ENCODE measurements at regions not wholly inside any gene's neighbourhood (a gene's known extent, or its start where the extent isn't known, plus 50 kb on each side); places are given as distances from the start of the nearest gene placed in this dataset.

DNA sequence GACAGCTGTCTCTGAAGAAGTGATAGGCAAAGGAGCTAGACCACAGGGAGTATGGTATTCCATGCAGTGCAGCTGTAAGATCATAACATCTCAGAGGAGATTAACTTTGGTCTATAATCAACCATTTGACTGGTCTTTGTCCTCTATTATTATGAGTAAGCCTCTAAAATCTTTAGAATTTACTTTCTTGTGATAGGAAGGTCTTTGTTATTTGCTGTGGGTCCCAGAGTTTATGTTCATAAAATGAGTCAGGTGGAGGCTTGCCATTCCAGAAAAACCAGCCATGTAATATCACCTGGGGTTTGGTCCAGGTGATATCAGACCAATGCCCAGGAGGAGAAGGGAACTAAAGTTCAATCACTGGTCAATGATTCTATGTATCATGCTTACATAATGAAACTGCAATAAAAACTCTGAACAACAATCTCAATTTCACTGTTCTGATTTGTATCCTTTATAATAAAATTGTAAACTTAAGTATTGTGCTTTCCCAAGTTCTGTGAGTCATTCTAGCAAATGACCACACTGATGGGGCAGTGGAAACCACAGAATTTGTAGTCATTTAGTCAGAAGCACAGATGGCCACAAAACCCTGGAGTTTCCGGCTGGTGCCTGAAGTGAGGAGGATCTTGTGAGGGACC, 239.6 kb upstream of the TRAM1L1 start:
- intact Hi-C loops (cut with DNase I) = no loop called here
- DNase-seq = no peak

DNA sequence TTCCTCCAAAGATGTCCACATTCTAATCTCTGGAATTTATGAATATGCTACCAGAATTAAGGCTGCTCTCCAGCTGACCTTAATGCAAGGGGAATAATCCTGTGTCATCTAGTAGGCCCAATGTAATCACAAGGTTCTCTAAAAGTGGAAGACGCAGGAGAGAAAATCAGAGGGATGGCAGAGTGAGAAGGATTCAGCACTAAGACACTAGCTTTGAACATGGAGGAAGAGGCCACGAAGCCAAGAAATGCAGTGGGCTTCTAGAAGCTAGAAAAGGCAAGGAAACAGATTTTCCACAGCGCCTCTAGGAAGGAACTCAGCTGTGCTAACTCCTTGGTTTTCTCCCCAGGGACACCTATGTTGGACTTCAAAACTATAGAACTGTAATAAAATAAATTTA, 240.7 kb upstream of the TRAM1L1 start:
- DNase-seq = no peak
- intact Hi-C loops (cut with DNase I) = no loop called here

DNA sequence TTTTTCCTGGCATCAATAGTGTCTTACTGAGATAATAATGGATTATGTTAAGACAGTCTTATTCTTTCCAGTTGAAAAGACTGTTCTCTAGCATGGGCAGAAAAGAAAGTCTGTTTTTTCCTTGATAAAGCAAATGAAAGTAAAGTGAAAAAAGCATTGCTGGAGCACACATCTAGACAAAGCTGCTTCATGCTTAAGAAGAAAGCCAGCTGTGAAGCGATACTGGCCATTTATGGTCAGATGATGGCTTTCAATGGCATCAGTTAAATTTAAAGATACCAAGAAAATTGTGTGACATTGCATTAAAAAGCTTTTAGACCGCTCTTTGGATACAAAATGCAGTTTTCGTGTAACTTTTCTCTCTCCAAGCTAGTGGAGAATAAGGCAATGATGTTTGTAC, 242.1 kb upstream of the TRAM1L1 start:
- intact Hi-C loops (cut with DNase I) = no loop called here
- no peak for DNase-seq

DNA sequence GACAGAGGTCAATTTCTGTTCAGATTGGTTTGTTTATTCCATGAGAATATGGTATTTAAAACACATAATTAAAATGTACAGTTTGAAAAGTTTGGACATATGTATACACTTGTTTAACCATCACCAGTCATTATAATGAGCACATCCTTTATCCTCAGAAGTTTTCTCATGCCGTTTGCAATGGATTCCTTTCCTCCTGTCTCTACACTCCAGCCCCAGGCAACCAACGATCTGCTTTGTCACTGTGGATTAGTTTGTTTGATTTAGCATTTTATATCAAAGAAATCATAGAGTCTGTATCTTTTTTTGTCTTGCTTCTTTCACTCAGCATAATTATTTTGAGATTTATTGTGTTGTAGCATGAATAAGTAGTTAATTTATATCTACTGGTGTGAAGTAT, 243.0 kb upstream of the TRAM1L1 start:
- no peak for DNase-seq

DNA sequence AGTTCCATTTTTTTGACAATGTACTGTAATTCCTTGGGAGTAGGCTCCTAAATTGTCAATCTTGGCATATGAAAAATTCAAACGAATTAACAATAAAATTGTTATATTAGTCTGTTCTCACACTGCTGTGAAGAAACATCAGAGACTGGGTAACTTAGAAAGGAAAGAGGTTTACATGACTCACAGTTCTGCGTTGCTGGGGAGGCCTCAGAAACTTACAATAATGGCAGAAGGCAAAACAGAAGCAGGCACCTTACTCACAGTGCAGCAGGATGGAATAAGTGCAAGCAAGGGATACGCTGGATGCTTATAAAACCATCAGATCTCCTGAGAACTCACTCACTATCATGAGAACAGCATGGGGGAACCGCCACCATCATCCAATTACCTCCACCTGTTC, 246.4 kb upstream of the TRAM1L1 start:
- intact Hi-C loops (cut with DNase I) = no loop called here
- DNase-seq = no peak

More for the DNA sequence above, 243.0 kb upstream of the TRAM1L1 start:
- intact Hi-C loops (cut with DNase I) = no loop called here

DNA sequence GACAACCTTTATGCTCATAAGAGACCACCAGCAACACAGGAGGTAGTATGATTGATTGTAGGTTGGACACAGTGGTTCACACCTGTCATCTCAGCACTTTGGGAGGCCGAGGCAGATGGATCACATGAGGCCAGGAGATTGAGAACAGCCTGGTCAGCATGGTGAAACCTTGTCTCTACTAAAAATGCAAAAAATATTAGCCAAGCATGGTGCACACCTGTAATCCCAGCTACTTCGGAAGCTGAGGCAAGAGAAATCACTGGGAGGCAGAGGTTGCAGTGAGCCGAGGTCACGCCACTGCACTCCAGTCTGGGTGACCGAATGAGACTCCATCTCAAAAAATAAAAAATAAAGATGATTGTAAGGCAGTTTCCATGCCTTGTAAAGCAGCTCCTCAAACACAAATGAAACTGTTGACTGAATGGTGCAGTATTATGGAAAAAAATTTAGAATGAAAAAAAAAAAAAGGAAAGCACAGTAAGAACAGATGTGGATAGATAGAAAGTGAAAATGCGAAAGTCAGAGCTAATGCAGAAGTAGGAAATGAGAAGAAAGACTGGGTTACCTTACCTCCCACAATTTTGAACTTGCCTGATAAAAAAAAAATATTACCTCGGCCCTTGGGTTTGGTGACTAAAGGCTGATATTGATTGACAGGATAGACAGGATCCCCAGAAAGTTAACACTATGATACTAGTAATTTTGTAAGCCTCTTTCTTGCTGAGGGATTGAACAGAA, 249.2 kb upstream of the TRAM1L1 start:
- no peak for DNase-seq
- intact Hi-C loops (cut with DNase I) = no loop called here

DNA sequence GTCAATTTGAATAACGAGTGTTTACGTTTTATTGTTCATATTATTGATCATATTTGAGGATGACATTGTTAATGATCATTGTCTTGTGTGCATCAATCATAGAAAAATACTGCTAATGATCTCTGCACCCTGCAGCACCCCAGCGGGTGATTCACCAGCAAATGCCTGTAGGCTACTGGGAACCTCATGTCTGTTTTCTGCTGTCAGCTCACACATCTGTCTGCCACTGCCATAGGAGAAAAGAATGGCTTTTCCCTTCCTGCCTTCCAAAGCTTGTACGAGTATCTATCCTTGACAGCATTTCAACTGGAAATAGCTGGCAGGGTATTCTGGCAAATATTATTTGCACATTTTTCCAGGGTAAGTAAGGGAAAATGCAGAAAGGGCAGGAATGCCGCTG, 272.1 kb upstream of the TRAM1L1 start:
- no peak for DNase-seq
- intact Hi-C loops (cut with DNase I) = no loop called here

DNA sequence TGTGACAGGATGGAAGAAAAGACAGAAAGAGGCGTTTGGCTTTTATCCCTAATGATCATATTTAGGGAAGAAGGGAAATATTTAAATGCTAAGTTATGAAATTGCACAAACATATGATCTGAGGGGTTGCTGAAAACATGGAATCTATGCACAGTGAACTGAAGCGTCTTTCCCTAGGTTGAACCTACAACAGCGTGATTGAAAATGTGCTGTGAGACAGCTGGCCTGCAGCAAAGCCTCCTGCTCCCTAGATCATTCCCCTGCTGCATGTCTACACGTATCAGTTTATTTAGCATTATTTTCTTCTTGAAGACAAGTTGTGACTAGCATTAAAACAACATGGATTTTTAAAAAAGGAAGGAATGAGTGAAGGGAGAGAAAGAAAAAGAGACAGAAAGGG, 272.5 kb upstream of the TRAM1L1 start:
- intact Hi-C loops (cut with DNase I) = no loop called here
- DNase-seq = no peak

DNA sequence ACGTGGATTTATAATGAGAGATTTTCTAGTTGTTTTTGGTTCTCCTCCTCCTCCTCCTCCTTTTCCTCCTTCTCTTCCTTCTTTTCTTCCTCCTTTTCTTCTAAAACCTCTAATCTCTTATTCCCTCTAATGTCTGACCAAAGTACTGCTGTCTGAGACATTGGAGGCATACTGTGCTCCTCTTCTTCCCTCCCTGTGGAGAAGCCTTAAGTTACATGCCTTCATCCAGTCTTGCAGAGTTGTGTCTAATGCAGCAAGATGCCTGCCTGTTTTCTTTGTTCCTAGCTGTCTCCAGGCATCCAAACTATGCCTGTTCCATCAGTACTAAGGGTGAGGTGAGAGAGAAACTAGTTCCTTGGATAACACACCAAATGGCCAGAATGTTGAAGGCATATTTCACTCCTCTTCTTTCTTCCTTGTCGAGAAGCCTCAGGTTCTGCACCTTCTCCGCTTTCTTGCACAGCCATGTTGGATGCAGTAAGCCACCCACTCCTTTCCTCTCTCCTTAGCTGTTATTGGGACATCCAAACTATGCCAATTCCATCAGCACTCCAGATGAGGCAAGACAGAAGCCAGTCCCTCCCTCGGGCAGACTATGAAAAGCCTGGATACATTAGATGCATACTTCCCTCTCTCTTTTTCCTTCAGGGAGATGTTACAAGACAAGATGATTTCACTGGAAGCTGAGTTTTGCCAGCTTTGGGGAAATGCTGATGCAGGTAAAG, 285.7 kb upstream of the TRAM1L1 start:
- peak in 3 of 10 donors; percentile 11 to 70 (median 33) for DNase-seq
- intact Hi-C loops (cut with DNase I) = no loop called here

DNA sequence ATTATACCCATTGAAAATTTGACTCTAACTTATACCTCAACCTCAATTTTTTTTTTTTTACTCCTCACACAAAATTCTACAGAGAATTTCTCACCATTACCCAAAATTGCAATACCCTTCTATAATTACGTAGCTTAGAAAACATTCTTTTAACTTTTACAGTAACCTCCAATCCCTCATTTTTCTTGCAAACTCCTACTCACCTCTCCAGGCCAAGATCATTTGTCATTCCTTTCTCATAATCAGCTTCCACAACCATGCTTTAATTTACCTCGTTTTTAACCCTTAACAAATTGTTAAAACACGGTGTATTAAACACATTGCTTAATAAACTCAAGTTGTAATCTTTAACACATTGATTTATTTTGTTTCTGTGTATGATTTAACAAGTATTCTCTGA, 289.7 kb upstream of the TRAM1L1 start:
- intact Hi-C loops (cut with DNase I) = no loop called here
- DNase-seq = no peak

DNA sequence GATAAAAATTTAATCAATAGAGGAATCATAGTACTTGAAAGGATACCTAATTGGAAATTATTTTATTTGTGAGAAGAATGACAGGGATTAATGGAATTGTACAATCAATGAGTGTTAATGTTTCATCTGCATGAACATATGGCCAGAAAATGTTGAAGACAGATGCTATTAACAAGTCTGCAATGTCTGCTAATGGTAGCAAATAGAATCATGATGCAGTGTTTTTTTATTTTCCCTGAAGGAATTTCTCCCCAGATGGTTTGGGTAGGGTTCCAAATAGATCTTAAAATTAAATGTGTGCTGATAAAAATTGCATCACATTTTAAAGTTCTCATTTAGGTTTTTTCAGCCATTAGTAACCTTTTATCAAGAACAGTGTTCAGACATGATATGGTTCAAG, 291.3 kb upstream of the TRAM1L1 start:
- DNase-seq = no peak
- intact Hi-C loops (cut with DNase I) = no loop called here

DNA sequence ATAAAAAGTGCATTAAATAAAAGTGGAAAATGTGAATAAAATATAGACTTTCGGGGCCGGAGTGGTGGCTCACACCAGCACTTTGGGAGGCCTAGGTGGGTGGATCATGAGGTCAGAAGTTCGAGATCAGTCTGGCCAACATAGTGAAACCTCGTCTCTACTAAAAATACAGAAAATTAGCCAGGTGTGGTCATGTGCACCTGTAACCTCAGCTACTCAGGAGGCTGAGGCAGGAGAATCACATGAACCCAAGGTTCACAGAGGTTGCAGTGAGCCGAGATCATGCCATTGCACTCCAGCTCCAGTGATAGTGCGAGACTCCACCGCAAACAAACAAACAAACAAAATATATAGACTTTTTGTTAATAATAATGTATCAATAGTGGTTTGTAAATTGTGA, 293.6 kb upstream of the TRAM1L1 start:
- intact Hi-C loops (cut with DNase I) = no loop called here
- DNase-seq = no peak

DNA sequence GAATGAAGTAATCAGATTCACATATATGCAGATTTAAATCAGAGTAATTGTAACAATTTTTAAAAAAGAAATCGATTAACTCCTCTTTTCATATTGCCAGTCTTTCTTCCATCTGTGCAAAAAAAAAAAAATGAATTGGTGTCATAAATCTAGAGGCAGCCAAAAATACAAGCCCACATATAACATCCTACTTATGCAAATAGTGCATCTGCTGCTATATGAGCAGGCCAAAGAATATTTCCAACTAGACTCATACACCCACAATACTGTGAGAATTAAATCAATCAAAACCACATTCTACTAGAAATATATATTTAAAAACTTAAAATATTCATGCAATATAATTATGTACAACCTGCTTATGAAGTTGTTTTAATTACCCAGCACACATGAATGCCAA, 298.1 kb upstream of the TRAM1L1 start:
- no peak for DNase-seq
- intact Hi-C loops (cut with DNase I) = no loop called here

DNA sequence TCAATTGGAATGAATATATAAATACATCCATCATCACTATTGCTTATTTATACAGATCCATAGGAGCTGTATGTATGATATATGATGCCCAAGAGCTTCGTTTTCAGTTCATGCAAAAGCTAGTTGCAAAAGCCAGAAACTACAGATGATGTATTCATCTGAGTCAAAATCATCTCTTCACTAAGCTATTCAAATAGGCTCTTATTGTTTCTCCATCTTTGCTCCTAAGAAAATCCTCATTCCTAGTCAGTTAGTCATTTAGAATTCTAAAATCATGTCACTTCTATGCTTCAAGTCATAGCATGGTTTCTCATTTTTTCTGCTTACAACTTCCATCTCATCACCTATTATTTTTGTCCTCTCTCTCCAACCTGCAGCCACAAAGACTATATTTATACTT, 300.1 kb upstream of the TRAM1L1 start:
- DNase-seq = no peak

DNA sequence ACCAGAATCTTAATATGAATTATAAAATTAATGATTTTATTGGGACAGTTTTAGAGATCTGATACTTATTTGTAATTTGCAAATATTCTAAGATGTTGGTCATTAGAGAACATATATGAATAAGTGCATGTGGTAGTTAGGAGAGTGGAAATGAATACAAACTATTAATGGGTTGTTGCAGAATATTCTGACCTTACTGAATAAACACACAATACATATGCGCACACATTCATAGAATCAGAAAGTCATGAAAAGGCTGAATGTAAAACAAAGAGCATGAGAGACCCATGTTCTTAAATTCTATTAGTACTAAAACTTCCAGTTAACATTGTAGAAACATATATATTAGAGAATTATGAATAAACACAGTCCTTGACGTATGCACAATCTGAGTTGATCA, 301.7 kb upstream of the TRAM1L1 start:
- intact Hi-C loops (cut with DNase I) = no loop called here
- no peak for DNase-seq

More for the DNA sequence above, 300.1 kb upstream of the TRAM1L1 start:
- intact Hi-C loops (cut with DNase I) = no loop called here

DNA sequence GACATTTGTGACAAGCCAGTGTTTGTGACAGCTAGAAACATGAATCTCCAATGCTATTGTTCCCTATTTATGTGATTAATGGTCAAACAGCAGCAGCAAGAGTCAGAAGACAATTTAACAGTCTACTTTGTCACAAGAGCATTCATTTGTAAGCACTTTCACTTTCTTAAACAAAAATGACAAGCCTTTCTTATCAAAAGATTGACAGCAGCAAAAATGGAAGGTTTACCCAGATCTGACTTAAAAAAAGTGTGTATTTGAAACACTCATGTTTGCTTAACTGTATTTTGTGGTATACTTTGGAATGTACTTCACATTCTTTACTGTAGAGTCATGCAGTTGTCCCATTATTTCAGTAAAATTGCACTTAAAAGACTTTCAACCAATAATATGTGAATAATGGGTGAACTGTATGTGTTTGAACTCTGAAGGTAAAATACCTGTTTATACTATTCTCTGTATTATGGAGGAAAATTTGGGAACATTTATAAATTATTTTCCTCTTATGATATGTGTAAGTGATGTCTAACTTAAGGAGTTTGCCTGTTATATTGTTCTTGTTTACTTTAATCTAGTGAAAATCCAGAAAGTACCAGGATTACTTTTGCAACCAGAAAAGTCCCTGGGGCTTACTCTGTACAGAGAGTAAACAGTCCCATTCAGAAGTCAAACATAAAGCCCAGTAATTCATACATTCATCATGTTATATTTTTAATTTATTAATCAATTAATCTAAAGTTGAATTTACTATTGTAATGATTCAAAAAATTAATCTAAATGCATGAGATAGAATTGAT, 314.9 kb upstream of the TRAM1L1 start:
- intact Hi-C loops (cut with DNase I) = no loop called here

DNA sequence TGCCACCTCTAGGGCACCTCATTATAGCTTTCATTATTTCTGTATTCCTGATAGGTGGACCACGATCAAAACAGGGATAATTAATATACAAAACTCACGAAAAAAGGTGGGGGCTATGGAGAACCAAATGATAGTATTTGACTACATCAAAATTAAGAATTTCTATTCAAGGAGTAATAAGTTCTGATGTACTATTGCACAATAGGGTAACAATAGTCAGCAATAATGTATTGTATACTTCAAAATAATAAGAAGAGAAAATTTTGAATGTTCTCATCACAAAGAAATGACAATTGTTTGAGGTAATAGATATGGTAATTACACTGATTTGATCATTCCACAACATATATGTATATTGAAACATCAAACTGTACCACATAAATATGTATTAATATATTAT, 327.3 kb upstream of the TRAM1L1 start:
- intact Hi-C loops (cut with DNase I) = no loop called here
- DNase-seq = no peak

More for the DNA sequence above, 314.9 kb upstream of the TRAM1L1 start:
- DNase-seq = no peak

DNA sequence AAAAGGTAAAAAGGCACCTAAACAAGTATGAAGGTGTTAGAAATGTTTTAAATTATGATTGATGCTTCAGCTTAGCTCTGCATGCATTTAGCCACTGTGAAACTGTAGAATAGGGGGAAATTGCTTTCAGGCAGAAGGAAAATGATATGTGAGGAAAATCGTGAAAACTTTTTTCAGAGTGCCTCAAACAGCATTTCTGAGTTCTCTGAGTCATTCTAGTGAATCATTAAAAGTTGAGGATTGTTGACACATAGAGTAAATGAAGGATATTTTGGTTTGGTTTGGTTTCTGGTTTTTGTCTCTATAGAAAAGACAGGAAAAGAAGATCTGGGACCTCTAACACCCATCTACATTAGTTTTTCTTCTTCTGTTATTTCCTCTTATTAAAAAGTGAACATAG, 332.5 kb upstream of the TRAM1L1 start:
- intact Hi-C loops (cut with DNase I) = no loop called here
- no peak for DNase-seq

DNA sequence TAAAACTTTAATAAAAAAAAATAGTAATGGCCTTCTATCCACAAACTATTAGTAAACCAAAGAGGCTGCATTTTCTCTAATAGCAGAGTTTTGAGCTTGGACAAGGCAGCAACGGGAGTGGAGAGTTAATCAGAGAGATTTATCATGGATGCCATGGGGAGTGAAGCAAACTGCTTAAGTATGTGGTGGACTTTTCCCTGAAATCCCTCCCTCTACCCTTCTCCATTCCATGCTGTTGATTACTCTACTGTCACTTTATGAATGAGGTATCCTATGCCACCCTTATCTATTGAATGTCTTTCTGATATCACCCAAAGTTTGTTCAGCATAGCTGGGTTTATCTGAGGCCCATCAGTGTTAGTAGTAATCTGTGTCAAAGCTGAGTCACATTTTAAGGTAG, 335.6 kb upstream of the TRAM1L1 start:
- intact Hi-C loops (cut with DNase I) = no loop called here
- DNase-seq = no peak

DNA sequence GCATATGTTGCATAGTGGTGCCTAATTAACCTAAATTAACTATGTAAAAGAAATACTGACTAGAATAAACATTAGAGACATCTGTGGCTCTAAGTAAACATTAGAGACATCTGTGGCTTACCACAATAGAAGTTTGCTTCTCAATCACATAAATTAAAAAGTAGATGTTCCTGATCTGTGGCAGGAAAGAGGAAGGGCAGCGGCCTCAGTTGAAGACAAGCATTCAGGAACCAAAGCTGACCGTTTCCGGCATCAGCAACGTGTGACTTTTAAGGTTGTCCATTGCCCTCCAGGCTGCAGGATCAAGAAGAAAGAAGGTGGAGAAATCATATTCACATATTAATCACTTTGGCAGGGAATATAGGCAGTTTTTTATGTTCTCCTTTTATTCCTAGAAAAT, 336.3 kb upstream of the TRAM1L1 start:
- DNase-seq = no peak
- intact Hi-C loops (cut with DNase I) = no loop called here

DNA sequence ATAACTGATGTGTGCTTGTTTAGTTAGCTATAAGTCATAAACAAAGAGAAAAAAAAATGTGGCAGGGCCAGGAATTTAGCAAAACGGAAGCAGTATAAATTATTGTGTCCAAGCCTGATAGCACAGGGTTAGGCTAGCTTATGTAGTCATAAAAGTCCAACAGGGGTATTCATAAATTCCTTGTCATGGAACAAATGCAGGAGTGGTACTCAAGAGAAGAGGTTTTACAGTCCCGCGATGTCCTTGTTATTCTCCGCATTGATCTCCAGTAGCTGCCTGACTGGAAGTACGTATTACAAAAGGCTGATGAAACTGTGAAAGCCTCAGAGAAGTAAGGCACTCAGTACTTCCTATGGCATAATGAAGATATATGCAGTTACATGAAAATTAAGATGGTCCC, 336.9 kb upstream of the TRAM1L1 start:
- DNase-seq = no peak
- intact Hi-C loops (cut with DNase I) = no loop called here

Measured in posterior cingulate gyrus (tissue), 11 donors.